HL-60 (cell line): ENCODE measurements at regions not wholly inside any gene's neighbourhood (a gene's known extent, or its start where the extent isn't known, plus 50 kb on each side); places are given as distances from the start of the nearest gene placed in this dataset.

ENCODE experiments used
- DNase-seq, 2 experiments: peaks; one replicate each; pipeline ENCODE4 v3.0.0-alpha.2; 2010 to 2020; ENCODE audit warnings: low read depth in 1 of 2, low spot score in 1 of 2
- H3K27ac ChIP-seq: fragments of 250-450 bp; sonication (Bioruptor Pico); replicated peaks from 2 replicates; pipeline ENCODE4 v1.5.1; 2020; ENCODE audit warnings: mild to moderate bottlenecking, moderate library complexity
- H3K27me3 ChIP-seq: fragments of 250-450 bp; sonication (Bioruptor Pico); 2 replicates; pipeline ENCODE4 v1.5.1; 2021; ENCODE audit warnings: mild to moderate bottlenecking, moderate library complexity; ENCODE audit not compliant: insufficient read depth, poor library complexity, severe bottlenecking
- H3K4me3 ChIP-seq: replicated peaks from 2 replicates; pipeline ENCODE4 v1.5.1; 2011; ENCODE audit warnings: mild to moderate bottlenecking, control low read depth, low read length; ENCODE audit not compliant: insufficient read depth
- CTCF ChIP-seq: IDR thresholded peaks from one replicate; pipeline ENCODE4 v1.5.1; 2011; ENCODE audit warnings: low read length, control low read depth, inconsistent platforms; ENCODE audit not compliant: insufficient read depth
- GABPA ChIP-seq: IDR thresholded peaks from 2 replicates; pipeline ENCODE4 v1.6.1; 2012; ENCODE audit warnings: low read depth
- POLR2AphosphoS5 ChIP-seq: IDR thresholded peaks from 2 replicates; pipeline ENCODE4 v1.6.1; 2012; ENCODE audit warnings: low read depth
- REST ChIP-seq: IDR thresholded peaks from 2 replicates; pipeline ENCODE4 v1.6.1; 2012; ENCODE audit warnings: low read depth; ENCODE audit not compliant: insufficient replicate concordance
- SPI1 ChIP-seq: IDR thresholded peaks from 2 replicates; pipeline ENCODE4 v1.6.1; 2012; ENCODE audit warnings: low read depth, mild to moderate bottlenecking, borderline replicate concordance

GRCh38 chr10:128365156-128365725 is 239.0 kb upstream of the MKI67 start:
- H3K4me3 ChIP-seq: no peak overlapping the region
- H3K27me3 ChIP-seq: no peaks in the 10 kb centered on the region
- TF ChIP-seq POLR2AphosphoS5: no peak
- TF ChIP-seq GABPA: no peak
- TF ChIP-seq SPI1: no peak
- no peak for TF ChIP-seq CTCF
- H3K27ac ChIP-seq: no peak overlapping the region
- DNase-seq: no peak

- TF ChIP-seq GABPA (no peak), POLR2AphosphoS5 (no peak), REST (no peak), CTCF (no peak), SPI1 (no peak)
- no peaks in the 10 kb centered on the region for H3K27me3 ChIP-seq
- no peak for DNase-seq
- no peak overlapping the region for H3K27ac ChIP-seq
- H3K4me3 ChIP-seq: no peak overlapping the region
Observed at GRCh38 chr10:128367807-128368206, 241.6 kb upstream of the MKI67 start.

GRCh38 chr10:128369101-128369650 is 243.0 kb upstream of the MKI67 start:
- no peaks in the 10 kb centered on the region for H3K27me3 ChIP-seq
- DNase-seq: no peak
- no peak overlapping the region for H3K4me3 ChIP-seq
- no peak overlapping the region for H3K27ac ChIP-seq
- TF ChIP-seq POLR2AphosphoS5 (no peak), SPI1 (no peak), CTCF (no peak), REST (no peak), GABPA (no peak)
